ENCODE measurements at regions not wholly inside any gene's neighbourhood (a gene's known extent, or its start where the extent isn't known, plus 50 kb on each side); places are given as distances from the start of the nearest gene placed in this dataset.
"Not testable (repeated sequence)": the region's sequence is repeated elsewhere in the genome, so short reads cannot be mapped to it uniquely, and the experiment has no call there.

DNA sequence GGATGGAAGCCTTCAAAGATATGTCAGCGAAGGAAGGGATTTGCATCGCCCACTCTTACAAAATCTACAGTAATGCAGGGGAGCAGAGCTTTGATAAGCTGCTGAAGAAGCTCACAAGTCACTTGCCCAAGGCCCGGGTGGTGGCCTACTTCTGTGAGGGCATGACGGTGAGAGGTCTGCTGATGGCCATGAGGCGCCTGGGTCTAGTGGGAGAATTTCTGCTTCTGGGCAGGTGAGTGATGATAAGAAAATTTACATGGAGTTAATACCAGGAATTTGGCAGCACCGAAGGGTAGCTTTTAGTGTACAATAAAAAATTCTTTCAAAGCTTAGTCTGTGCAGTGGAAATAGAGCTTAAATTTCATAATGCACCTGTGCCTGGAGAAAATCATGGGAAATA lies 168.3 kb upstream of the OR4C13 start:
- TF ChIP-seq, protein P1, sequence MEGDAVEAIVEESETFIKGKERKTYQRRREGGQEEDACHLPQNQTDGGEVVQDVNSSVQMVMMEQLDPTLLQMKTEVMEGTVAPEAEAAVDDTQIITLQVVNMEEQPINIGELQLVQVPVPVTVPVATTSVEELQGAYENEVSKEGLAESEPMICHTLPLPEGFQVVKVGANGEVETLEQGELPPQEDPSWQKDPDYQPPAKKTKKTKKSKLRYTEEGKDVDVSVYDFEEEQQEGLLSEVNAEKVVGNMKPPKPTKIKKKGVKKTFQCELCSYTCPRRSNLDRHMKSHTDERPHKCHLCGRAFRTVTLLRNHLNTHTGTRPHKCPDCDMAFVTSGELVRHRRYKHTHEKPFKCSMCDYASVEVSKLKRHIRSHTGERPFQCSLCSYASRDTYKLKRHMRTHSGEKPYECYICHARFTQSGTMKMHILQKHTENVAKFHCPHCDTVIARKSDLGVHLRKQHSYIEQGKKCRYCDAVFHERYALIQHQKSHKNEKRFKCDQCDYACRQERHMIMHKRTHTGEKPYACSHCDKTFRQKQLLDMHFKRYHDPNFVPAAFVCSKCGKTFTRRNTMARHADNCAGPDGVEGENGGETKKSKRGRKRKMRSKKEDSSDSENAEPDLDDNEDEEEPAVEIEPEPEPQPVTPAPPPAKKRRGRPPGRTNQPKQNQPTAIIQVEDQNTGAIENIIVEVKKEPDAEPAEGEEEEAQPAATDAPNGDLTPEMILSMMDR (IDR thresholded peaks at IDR 0.05) = not testable (repeated sequence)
- not testable (repeated sequence) for TF ChIP-seq POLR2A (IDR thresholded peaks at IDR 0.05)
